PFSK-1 (cell line): ENCODE measurements at regions not wholly inside any gene's neighbourhood (a gene's known extent, or its start where the extent isn't known, plus 50 kb on each side); places are given as distances from the start of the nearest gene placed in this dataset.

ENCODE experiments used
- FOXP2 ChIP-seq: optimal IDR thresholded peaks from 2 replicates; pipeline ENCODE3; 2011; ENCODE audit warnings: borderline replicate concordance, control low read depth, inconsistent platforms; ENCODE audit not compliant: insufficient read depth; ENCODE audit errors: extremely low read length, extremely low read depth
- POLR2AphosphoS5 ChIP-seq: IDR thresholded peaks from 2 replicates; pipeline ENCODE4 v1.6.1; 2012; ENCODE audit warnings: low read depth, mild to moderate bottlenecking, control low read depth, low read length, moderate library complexity
- SIN3A ChIP-seq: IDR thresholded peaks from 2 replicates; pipeline ENCODE4 v1.6.1; 2012; ENCODE audit warnings: mild to moderate bottlenecking, low read length, moderate library complexity, borderline replicate concordance; ENCODE audit not compliant: insufficient read depth
- TAF1 ChIP-seq: IDR thresholded peaks from 2 replicates; pipeline ENCODE4 v1.6.1; 2012; ENCODE audit warnings: low read length, control low read depth, borderline replicate concordance; ENCODE audit not compliant: insufficient read depth

GRCh38 chr13:64369121-64369520 lies 2861.0 kb downstream of the PCDH9 start:
- TF ChIP-seq POLR2AphosphoS5 (no peak), FOXP2 (no peak), TAF1 (no peak), SIN3A (no peak)
